OCI-LY1 (cell line): ENCODE measurements at regions not wholly inside any gene's neighbourhood (a gene's known extent, or its start where the extent isn't known, plus 50 kb on each side); places are given as distances from the start of the nearest gene placed in this dataset.

Experiments used
- H2AFZ ChIP-seq: fragments of 200-600 bp; sonication (generic), shearing (Covaris generic); 2 replicates; pipeline ENCODE4 v1.6.0; 2014; ENCODE audit warnings: antibody characterized with exemption, mild to moderate bottlenecking, low read length
- H3F3A ChIP-seq: fragments of 200-600 bp; sonication (generic), shearing (Covaris generic); 2 replicates; pipeline ENCODE4 v1.6.0; 2014; ENCODE audit warnings: mild to moderate bottlenecking, antibody characterized with exemption, low read length, moderate library complexity; ENCODE audit not compliant: insufficient read depth
- H3K27ac ChIP-seq: fragments of 200-600 bp; sonication (generic); 2 replicates; pipeline ENCODE4 v1.5.1; 2014; ENCODE audit warnings: low read length, mixed run types, mild to moderate bottlenecking, low read depth; ENCODE audit not compliant: poor library complexity, severe bottlenecking
- H3K27me3 ChIP-seq: fragments of 200-600 bp; sonication (generic); 2 replicates; pipeline ENCODE4 v1.6.0; 2014; ENCODE audit warnings: antibody characterized with exemption, mild to moderate bottlenecking, low read length, moderate library complexity; ENCODE audit not compliant: insufficient read depth
- H3K36me3 ChIP-seq: fragments of 200-600 bp; sonication (generic); 2 replicates; pipeline ENCODE4 v1.6.1; 2014; ENCODE audit warnings: mild to moderate bottlenecking, antibody characterized with exemption, low read length, moderate library complexity, mixed read lengths; ENCODE audit not compliant: insufficient read depth
- H3K4me1 ChIP-seq: fragments of 200-600 bp; sonication (generic); 2 replicates; pipeline ENCODE4 v1.5.1; 2014; ENCODE audit warnings: mild to moderate bottlenecking, low read length, moderate library complexity; ENCODE audit not compliant: insufficient read depth, severe bottlenecking
- H3K4me2 ChIP-seq: fragments of 200-600 bp; sonication (generic), shearing (Covaris generic); 2 replicates; pipeline ENCODE4 v1.6.1; 2014; ENCODE audit warnings: low read length
- H3K4me3 ChIP-seq: fragments of 200-600 bp; sonication (generic); 2 replicates; pipeline ENCODE4 v1.5.1; 2014; ENCODE audit warnings: low read length, low read depth, mild to moderate bottlenecking, mixed read lengths; ENCODE audit not compliant: poor library complexity, severe bottlenecking
- H3K79me2 ChIP-seq: fragments of 200-600 bp; shearing (Covaris generic); 2 replicates; pipeline ENCODE4 v1.6.1; 2016; ENCODE audit warnings: mixed run types, low read length, mixed read lengths; ENCODE audit not compliant: insufficient read depth
- H3K9ac ChIP-seq: fragments of 200-600 bp; sonication (generic), shearing (Covaris generic); 2 replicates; pipeline ENCODE4 v1.6.1; 2014; ENCODE audit warnings: mild to moderate bottlenecking, low read length, mixed read lengths
- H3K9me2 ChIP-seq: fragments of 200-600 bp; sonication (generic), shearing (Covaris generic); 2 replicates; pipeline ENCODE4 v1.6.1; 2014; ENCODE audit warnings: low read depth, mild to moderate bottlenecking, low read length, mixed read lengths
- H3K9me3 ChIP-seq: fragments of 200-600 bp; shearing (Covaris generic); 2 replicates; pipeline ENCODE4 v1.6.1; 2014; ENCODE audit warnings: low read length, mixed read lengths
- H4K20me1 ChIP-seq: fragments of 200-600 bp; sonication (generic), shearing (Covaris generic); 2 replicates; pipeline ENCODE4 v1.6.0; 2016; ENCODE audit warnings: mild to moderate bottlenecking, low read length; ENCODE audit not compliant: insufficient read depth
- EZH2 ChIP-seq: fragments of 200-600 bp; sonication (generic), shearing (Covaris generic); IDR thresholded peaks from 2 replicates; pipeline ENCODE4 v1.8.0; 2017; ENCODE audit warnings: borderline replicate concordance, mixed run types, mild to moderate bottlenecking, antibody characterized with exemption, low read length, moderate library complexity, mixed read lengths
- TF ChIP-seq, protein P1 (sequence below): fragments of 200-600 bp; sonication (generic), shearing (Covaris generic); IDR thresholded peaks from 2 replicates; pipeline ENCODE4 v1.5.1; 2017; ENCODE audit warnings: mild to moderate bottlenecking, antibody characterized with exemption, low read length, moderate library complexity, mixed read lengths

GRCh38 chr14:61171727-61172126, 109.4 kb downstream of the TMEM30B start:
- Histone ChIP-seq H3K79me2 (no peaks in the 10 kb centered on the region), H3K4me2 (no peak overlapping the region), H4K20me1 (no peaks in the 10 kb centered on the region), H3K9me2 (no peaks in the 10 kb centered on the region), H3K4me3 (no peak overlapping the region), H3K9me3 (no peaks in the 10 kb centered on the region; the same call in 1 of the 2 replicates), H2AFZ (no peak overlapping the region), H3K36me3 (no peaks in the 10 kb centered on the region; the same call in 1 of the 2 replicates), H3K27ac (no peak overlapping the region), H3K9ac (no peak overlapping the region), H3F3A (no peaks in the 10 kb centered on the region), H3K4me1 (peaks cover 1% of the 10 kb centered on the region), H3K27me3 (no peaks in the 10 kb centered on the region; the same call in 1 of the 2 replicates)
- TF ChIP-seq EZH2 = no peak
- TF ChIP-seq, protein P1, sequence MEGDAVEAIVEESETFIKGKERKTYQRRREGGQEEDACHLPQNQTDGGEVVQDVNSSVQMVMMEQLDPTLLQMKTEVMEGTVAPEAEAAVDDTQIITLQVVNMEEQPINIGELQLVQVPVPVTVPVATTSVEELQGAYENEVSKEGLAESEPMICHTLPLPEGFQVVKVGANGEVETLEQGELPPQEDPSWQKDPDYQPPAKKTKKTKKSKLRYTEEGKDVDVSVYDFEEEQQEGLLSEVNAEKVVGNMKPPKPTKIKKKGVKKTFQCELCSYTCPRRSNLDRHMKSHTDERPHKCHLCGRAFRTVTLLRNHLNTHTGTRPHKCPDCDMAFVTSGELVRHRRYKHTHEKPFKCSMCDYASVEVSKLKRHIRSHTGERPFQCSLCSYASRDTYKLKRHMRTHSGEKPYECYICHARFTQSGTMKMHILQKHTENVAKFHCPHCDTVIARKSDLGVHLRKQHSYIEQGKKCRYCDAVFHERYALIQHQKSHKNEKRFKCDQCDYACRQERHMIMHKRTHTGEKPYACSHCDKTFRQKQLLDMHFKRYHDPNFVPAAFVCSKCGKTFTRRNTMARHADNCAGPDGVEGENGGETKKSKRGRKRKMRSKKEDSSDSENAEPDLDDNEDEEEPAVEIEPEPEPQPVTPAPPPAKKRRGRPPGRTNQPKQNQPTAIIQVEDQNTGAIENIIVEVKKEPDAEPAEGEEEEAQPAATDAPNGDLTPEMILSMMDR = no peak

- H3K4me1 ChIP-seq = no peaks in the 10 kb centered on the region
- H2AFZ ChIP-seq = no peak overlapping the region
- no peaks in the 10 kb centered on the region; the same call in 1 of the 2 replicates for H3K27me3 ChIP-seq
- no peak overlapping the region for H3K4me3 ChIP-seq
- no peak for TF ChIP-seq EZH2
- TF ChIP-seq, protein P1 = no peak
- no peaks in the 10 kb centered on the region; the same call in 1 of the 2 replicates for H3K36me3 ChIP-seq
- H4K20me1 ChIP-seq = no peaks in the 10 kb centered on the region
- no peaks in the 10 kb centered on the region for H3K9me2 ChIP-seq
- H3K9me3 ChIP-seq = no peaks in the 10 kb centered on the region; the same call in 1 of the 2 replicates
- H3F3A ChIP-seq = no peaks in the 10 kb centered on the region
- H3K4me2 ChIP-seq = no peak overlapping the region
- no peak overlapping the region for H3K9ac ChIP-seq
- H3K79me2 ChIP-seq = no peaks in the 10 kb centered on the region
- no peak overlapping the region for H3K27ac ChIP-seq
Measured at GRCh38 chr14:61168141-61168540, 113.0 kb downstream of the TMEM30B start.

GRCh38 chr14:61167642-61168041, 113.5 kb downstream of the TMEM30B start:
- Histone ChIP-seq H4K20me1 (no peaks in the 10 kb centered on the region), H3K79me2 (no peaks in the 10 kb centered on the region), H3K9me3 (no peaks in the 10 kb centered on the region; the same call in 1 of the 2 replicates), H2AFZ (no peak overlapping the region), H3K4me3 (no peak overlapping the region), H3K4me1 (no peaks in the 10 kb centered on the region), H3K4me2 (no peak overlapping the region), H3K27me3 (no peaks in the 10 kb centered on the region; the same call in 1 of the 2 replicates), H3K9ac (no peak overlapping the region), H3K27ac (no peak overlapping the region), H3K9me2 (no peaks in the 10 kb centered on the region), H3F3A (no peaks in the 10 kb centered on the region), H3K36me3 (no peaks in the 10 kb centered on the region; the same call in 1 of the 2 replicates)
- TF ChIP-seq, protein P1 = no peak
- no peak for TF ChIP-seq EZH2
